Mesodermal cell (in vitro differentiated cells): ENCODE measurements at regions not wholly inside any gene's neighbourhood (a gene's known extent, or its start where the extent isn't known, plus 50 kb on each side); places are given as distances from the start of the nearest gene placed in this dataset.

Experiments used
- H3K27ac ChIP-seq: 2 replicates; pipeline ENCODE4 v1.7.0; 2013; ENCODE audit warnings: mild to moderate bottlenecking, low read depth, low read length, moderate library complexity; ENCODE audit not compliant: severe bottlenecking
- H3K36me3 ChIP-seq: 2 replicates; pipeline ENCODE4 v1.7.1; 2013; ENCODE audit warnings: mild to moderate bottlenecking, low read length, moderate library complexity; ENCODE audit not compliant: control insufficient read depth, insufficient read depth
- H3K4me1 ChIP-seq: one replicate; pipeline ENCODE4 v1.7.1; 2013; ENCODE audit warnings: mild to moderate bottlenecking, low read length; ENCODE audit not compliant: insufficient read depth, control insufficient read depth, poor library complexity, severe bottlenecking
- H3K4me3 ChIP-seq: 2 replicates; pipeline ENCODE4 v1.7.0; 2013; ENCODE audit warnings: low read length, control low read depth, mild to moderate bottlenecking; ENCODE audit not compliant: insufficient read depth, poor library complexity, severe bottlenecking; ENCODE audit errors: extremely low read depth
- H3K9me3 ChIP-seq: 2 replicates; pipeline ENCODE4 v1.7.1; 2013; ENCODE audit warnings: mild to moderate bottlenecking, low read length, moderate library complexity; ENCODE audit not compliant: control insufficient read depth
- WGBS, 2 experiments: methylation state at CpG; one replicate each; pipeline ENCODE4 v1.1.5; 2013; ENCODE audit warnings: missing lambda C conversion rate in 2 of 2; ENCODE audit not compliant: insufficient coverage in 2 of 2; 5-methylcytosine and 5-hydroxymethylcytosine counted together

- Histone ChIP-seq H3K9me3 (no peaks in the 10 kb centered on the region), H3K4me1 (no peaks in the 10 kb centered on the region), H3K36me3 (no peaks in the 10 kb centered on the region), H3K4me3 (no peak overlapping the region), H3K27ac (no peak overlapping the region)
- WGBS, 2 experiments: 92 to 100% methylated on average over 1 to 2 of the region's 2 CpGs
Observed at GRCh38 chr6:9388596-9388995, 953.3 kb upstream of the SLC35B3 start.

DNA sequence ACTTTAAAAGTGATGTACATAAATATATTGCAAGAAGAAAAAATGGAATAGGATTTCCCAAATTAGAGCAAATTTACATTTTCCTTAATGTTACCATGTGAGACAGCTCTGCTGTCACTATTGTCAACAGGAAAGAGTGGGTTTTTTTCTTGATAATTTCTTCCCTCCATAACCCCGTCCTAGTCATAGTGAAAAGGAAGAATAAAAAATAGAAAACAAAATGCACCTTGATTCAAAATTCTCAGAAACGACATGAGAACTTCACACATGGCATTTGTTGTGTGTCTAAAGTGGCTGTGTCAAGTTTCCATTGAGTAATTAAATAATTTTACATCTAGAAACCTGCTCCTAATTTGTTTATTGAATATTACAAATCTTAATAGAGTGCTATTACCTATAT, 945.2 kb upstream of the SLC35B3 start:
- no peaks in the 10 kb centered on the region for H3K9me3 ChIP-seq
- H3K4me3 ChIP-seq: no peak overlapping the region
- no peaks in the 10 kb centered on the region for H3K4me1 ChIP-seq
- WGBS, 2 experiments: no CpG with 5 or more reads among the region's 2 CpGs
- H3K36me3 ChIP-seq: no peaks in the 10 kb centered on the region
- H3K27ac ChIP-seq: no peak overlapping the region

- H3K4me3 ChIP-seq: no peak overlapping the region
- no peak overlapping the region for H3K27ac ChIP-seq
- no peaks in the 10 kb centered on the region for H3K9me3 ChIP-seq
- H3K4me1 ChIP-seq: no peaks in the 10 kb centered on the region
- H3K36me3 ChIP-seq: no peaks in the 10 kb centered on the region
Observed at GRCh38 chr6:9373308-9373707, 938.0 kb upstream of the SLC35B3 start.

GRCh38 chr6:9370480-9370879, 935.1 kb upstream of the SLC35B3 start:
- Histone ChIP-seq H3K4me1 (no peaks in the 10 kb centered on the region), H3K4me3 (no peak overlapping the region), H3K9me3 (no peaks in the 10 kb centered on the region), H3K36me3 (no peaks in the 10 kb centered on the region), H3K27ac (no peak overlapping the region)
- WGBS, 2 experiments: no CpG with 5 or more reads among the region's 2 CpGs

- Histone ChIP-seq H3K9me3 (no peaks in the 10 kb centered on the region), H3K4me3 (no peak overlapping the region), H3K36me3 (no peaks in the 10 kb centered on the region), H3K27ac (no peak overlapping the region), H3K4me1 (no peaks in the 10 kb centered on the region)
Observed at GRCh38 chr6:9365378-9365777, 930.0 kb upstream of the SLC35B3 start.

DNA sequence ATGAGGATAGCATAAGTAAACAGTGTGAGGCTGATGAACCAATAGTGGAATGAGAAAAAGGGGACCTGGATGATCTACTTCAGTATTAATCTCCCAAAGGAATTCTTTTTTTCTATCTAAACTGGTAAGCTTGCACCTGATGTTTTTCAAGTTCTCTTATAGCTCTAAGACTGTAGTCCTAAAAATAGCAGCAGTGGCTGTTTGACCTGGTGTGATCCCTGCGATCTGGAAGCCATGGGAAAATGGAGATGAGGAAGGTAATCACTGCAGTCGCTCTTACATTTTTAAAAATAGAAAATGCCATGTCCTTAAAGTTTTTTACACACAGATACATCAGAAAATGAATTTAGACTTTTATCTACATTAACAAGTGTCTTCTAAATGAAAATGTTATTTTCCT, 926.4 kb upstream of the SLC35B3 start:
- 80% methylated on average over 1 of the region's 2 CpGs; no CpG with 5 or more reads in 1 of the 2 experiments for WGBS, 2 experiments
- Histone ChIP-seq H3K9me3 (peaks cover 5% of the 10 kb centered on the region), H3K27ac (no peak overlapping the region), H3K4me1 (no peaks in the 10 kb centered on the region), H3K36me3 (no peaks in the 10 kb centered on the region), H3K4me3 (no peak overlapping the region)

GRCh38 chr6:9360881-9361280, 925.5 kb upstream of the SLC35B3 start:
- no peak overlapping the region for H3K27ac ChIP-seq
- no peaks in the 10 kb centered on the region for H3K36me3 ChIP-seq
- H3K4me1 ChIP-seq: no peaks in the 10 kb centered on the region
- H3K4me3 ChIP-seq: no peak overlapping the region
- H3K9me3 ChIP-seq: peaks cover 5% of the 10 kb centered on the region

DNA sequence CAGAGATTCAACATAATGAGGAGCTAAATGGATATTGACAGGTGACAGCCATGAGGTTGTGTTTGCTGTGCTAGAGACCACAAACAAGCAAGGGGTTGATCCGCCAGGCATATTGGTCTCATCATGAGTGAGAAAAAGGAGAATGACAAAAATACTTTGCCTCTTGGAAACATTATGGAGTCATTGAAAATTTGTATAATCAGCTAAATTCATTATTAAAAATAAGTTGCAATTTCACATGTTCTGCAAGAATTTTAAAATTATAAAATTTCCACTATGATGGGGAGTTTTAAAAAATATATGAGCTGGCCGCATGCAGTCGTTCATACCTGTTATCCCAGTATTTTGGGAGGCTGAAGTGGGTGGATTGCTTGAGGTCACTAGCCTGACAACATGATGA, 912.3 kb upstream of the SLC35B3 start:
- WGBS, 2 experiments: no CpG with 5 or more reads among the region's 3 CpGs
- Histone ChIP-seq H3K4me3 (no peak overlapping the region), H3K36me3 (no peaks in the 10 kb centered on the region), H3K4me1 (no peaks in the 10 kb centered on the region), H3K9me3 (no peaks in the 10 kb centered on the region), H3K27ac (no peak overlapping the region)

GRCh38 chr6:9346923-9347322, 911.6 kb upstream of the SLC35B3 start:
- 87 to 90% methylated on average over 2 of the region's 2 CpGs for WGBS, 2 experiments
- H3K9me3 ChIP-seq: no peaks in the 10 kb centered on the region

GRCh38 chr6:9335431-9335830, 900.1 kb upstream of the SLC35B3 start:
- Histone ChIP-seq H3K4me1 (no peaks in the 10 kb centered on the region), H3K4me3 (no peak overlapping the region), H3K27ac (no peak overlapping the region), H3K9me3 (no peaks in the 10 kb centered on the region), H3K36me3 (no peaks in the 10 kb centered on the region)
- 94% methylated on average over 8 of the region's 10 CpGs; no CpG with 5 or more reads in 1 of the 2 experiments for WGBS, 2 experiments

More at GRCh38 chr6:9346923-9347322, 911.6 kb upstream of the SLC35B3 start:
- no peak overlapping the region for H3K4me3 ChIP-seq
- no peak overlapping the region for H3K27ac ChIP-seq
- no peaks in the 10 kb centered on the region for H3K36me3 ChIP-seq
- no peaks in the 10 kb centered on the region for H3K4me1 ChIP-seq

GRCh38 chr6:9334979-9335378, 899.6 kb upstream of the SLC35B3 start:
- whole genome bisulfite sequencing, 2 experiments: 89% methylated on average over 1 of the region's 3 CpGs; no CpG with 5 or more reads in 1 of the 2 experiments
- Histone ChIP-seq H3K27ac (no peak overlapping the region), H3K36me3 (no peaks in the 10 kb centered on the region), H3K9me3 (no peaks in the 10 kb centered on the region), H3K4me3 (no peak overlapping the region), H3K4me1 (no peaks in the 10 kb centered on the region)
